Spleen (tissue), 11 donors: ENCODE measurements at regions not wholly inside any gene's neighbourhood (a gene's known extent, or its start where the extent isn't known, plus 50 kb on each side); places are given as distances from the start of the nearest gene placed in this dataset.
"Not testable (repeated sequence)": the region's sequence is repeated elsewhere in the genome, so short reads cannot be mapped to it uniquely, and the experiment has no call there.

ENCODE experiments used
- DNase-seq: peaks from one replicate; pipeline ENCODE4 v3.0.0-alpha.2; 2020
- H3K27ac ChIP-seq, 8 donors: fragments of 200-600 bp; sonication (generic) in 7 of 8; 1 replicate in 4 of 8; 2 replicates in 4 of 8; pipeline versions ENCODE4 v1.5.0 to v1.8.0; 2016 to 2021; ENCODE audit warnings: inconsistent platforms in 4 of 8, mild to moderate bottlenecking in 4 of 8, moderate library complexity in 1 of 8
- H3K27me3 ChIP-seq, 7 donors: fragments of 200-600 bp; sonication (generic) in 6 of 7; replicated peaks in 1 of 7; 1 replicate in 4 of 7; 2 replicates in 3 of 7; pipeline versions ENCODE4 v1.5.0 to v1.8.0; 2016 to 2021; ENCODE audit warnings: inconsistent platforms in 3 of 7, mild to moderate bottlenecking in 1 of 7
- H3K36me3 ChIP-seq, 6 donors: fragments of 200-600 bp; sonication (generic) in 5 of 6; 1 replicate in 4 of 6; 2 replicates in 2 of 6; pipeline versions ENCODE4 v1.5.0 to v1.8.0; 2016 to 2021; ENCODE audit warnings: inconsistent platforms in 2 of 6
- H3K4me1 ChIP-seq, 6 donors: fragments of 200-600 bp; sonication (generic) in 5 of 6; 1 replicate in 3 of 6; 2 replicates in 3 of 6; pipeline versions ENCODE4 v1.5.0 to v1.8.0; 2016 to 2021; ENCODE audit warnings: inconsistent platforms in 3 of 6
- H3K4me3 ChIP-seq, 8 donors: fragments of 200-600 bp; sonication (generic) in 7 of 8; 1 replicate in 4 of 8; 2 replicates in 4 of 8; pipeline versions ENCODE4 v1.5.0 to v1.8.0; 2016 to 2021; ENCODE audit warnings: inconsistent platforms in 4 of 8, mild to moderate bottlenecking in 4 of 8, moderate library complexity in 2 of 8
- H3K9me3 ChIP-seq, 8 donors: fragments of 200-600 bp; sonication (generic) in 7 of 8; 1 replicate in 4 of 8; 2 replicates in 4 of 8; pipeline versions ENCODE4 v1.5.0 to v1.8.0; 2016 to 2021; ENCODE audit warnings: inconsistent platforms in 4 of 8
- POLR2A ChIP-seq, 3 donors: fragments of 450-650 bp; IDR thresholded peaks; one replicate each; pipeline ENCODE4 v1.5.1; 2017; ENCODE audit warnings: antibody characterized with exemption in 3 of 3, mild to moderate bottlenecking in 1 of 3
- POLR2AphosphoS5 ChIP-seq, 3 donors: sonication (generic); formaldehyde crosslinking; IDR thresholded peaks; one replicate each; pipeline ENCODE4 v1.5.1; 2017; ENCODE audit warnings: antibody characterized with exemption in 3 of 3
- WGBS, 5 donors: extraction: QIAGEN DNeasy Blood & Tissue Kit in 3 of 5; methylation state at CpG; one replicate each; pipeline versions ENCODE4 v1.1.5 to v1.1.7; 2013 to 2018; 5-methylcytosine and 5-hydroxymethylcytosine counted together
- intact Hi-C: fragments of 100-400 bp; cut with DNase I; formaldehyde crosslinking; loops from one replicate; pipeline ENCODE4 v1.15.0; 2023; ENCODE audit warnings: low total_unique reads
- TF ChIP-seq, protein P1 (sequence below), 11 experiments: fragments of 200-600 bp in 7 of 11; fragments of 450-650 bp in 4 of 11; sonication (generic) in 4 of 11; IDR thresholded peaks in 8 of 11; conservative IDR thresholded peaks in 3 of 11; 1 replicate in 7 of 11; 2 replicates in 4 of 11; pipeline versions ENCODE4 v1.4.0 to v1.8.0; 2016 to 2021; ENCODE audit warnings: antibody characterized with exemption in 11 of 11, inconsistent platforms in 4 of 11, mild to moderate bottlenecking in 1 of 11
- donor health status: healthy with polysubstance abuse.
- donor health status: DM: no; HTN: no; CAD: no; lungs with moderate emphysema.
- donor health status: DM: no; HTN: no; CAD: no.
- donor health status: Bipolar disorder and iron deficiency.
- donor health status: healthy.
- donor health status: DM: no; HTN: no; CAD: no.
- donor health status: DM: yes; HTN: yes; CAD: no.

DNA sequence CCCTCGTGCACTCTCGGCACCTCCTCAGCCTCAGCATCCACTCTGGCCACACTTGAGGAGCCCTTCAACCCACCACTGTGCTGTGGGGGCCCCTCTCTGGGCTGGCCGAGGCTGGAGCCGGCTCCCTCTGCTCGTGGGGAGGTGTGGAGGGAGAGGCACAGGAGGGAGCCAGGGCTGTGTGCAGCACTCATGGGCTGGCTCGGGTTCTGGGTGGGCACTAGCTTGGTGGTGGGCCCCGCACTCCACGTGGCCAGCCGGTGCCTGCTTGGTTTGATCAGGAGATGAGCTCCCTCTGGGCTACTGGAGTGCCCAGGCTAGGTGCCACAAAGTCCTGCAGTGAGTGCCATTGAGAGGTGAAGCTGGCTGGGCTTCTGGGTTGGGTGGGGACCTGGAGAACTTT is 949.4 kb upstream of the GJE1 start:
- no peaks in the 10 kb centered on the region for H3K36me3 ChIP-seq
- WGBS, 5 donors: 88 to 97% (median 89%) methylated on average over 6 to 9 of the region's 9 CpGs; no CpG with 5 or more reads in 1 of the 5 donors
- H3K4me1 ChIP-seq: no peaks in the 10 kb centered on the region
- DNase-seq: no peak
- H3K4me3 ChIP-seq: no peak overlapping the region
- no peaks in the 10 kb centered on the region for H3K27me3 ChIP-seq
- H3K27ac ChIP-seq: no peak overlapping the region
- intact Hi-C loops: no loop called here
- TF ChIP-seq POLR2AphosphoS5 (IDR thresholded peaks at IDR 0.05) (no peak), POLR2A (IDR thresholded peaks at IDR 0.05) (no peak)
- TF ChIP-seq, protein P1, sequence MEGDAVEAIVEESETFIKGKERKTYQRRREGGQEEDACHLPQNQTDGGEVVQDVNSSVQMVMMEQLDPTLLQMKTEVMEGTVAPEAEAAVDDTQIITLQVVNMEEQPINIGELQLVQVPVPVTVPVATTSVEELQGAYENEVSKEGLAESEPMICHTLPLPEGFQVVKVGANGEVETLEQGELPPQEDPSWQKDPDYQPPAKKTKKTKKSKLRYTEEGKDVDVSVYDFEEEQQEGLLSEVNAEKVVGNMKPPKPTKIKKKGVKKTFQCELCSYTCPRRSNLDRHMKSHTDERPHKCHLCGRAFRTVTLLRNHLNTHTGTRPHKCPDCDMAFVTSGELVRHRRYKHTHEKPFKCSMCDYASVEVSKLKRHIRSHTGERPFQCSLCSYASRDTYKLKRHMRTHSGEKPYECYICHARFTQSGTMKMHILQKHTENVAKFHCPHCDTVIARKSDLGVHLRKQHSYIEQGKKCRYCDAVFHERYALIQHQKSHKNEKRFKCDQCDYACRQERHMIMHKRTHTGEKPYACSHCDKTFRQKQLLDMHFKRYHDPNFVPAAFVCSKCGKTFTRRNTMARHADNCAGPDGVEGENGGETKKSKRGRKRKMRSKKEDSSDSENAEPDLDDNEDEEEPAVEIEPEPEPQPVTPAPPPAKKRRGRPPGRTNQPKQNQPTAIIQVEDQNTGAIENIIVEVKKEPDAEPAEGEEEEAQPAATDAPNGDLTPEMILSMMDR (IDR thresholded peaks at IDR 0.05 in 8 of 11, conservative IDR thresholded peaks at IDR 0.05 in 3 of 11): no peak
- peaks cover 0 to 29% (median 16%) of the 10 kb centered on the region in 8 donors for H3K9me3 ChIP-seq

DNA sequence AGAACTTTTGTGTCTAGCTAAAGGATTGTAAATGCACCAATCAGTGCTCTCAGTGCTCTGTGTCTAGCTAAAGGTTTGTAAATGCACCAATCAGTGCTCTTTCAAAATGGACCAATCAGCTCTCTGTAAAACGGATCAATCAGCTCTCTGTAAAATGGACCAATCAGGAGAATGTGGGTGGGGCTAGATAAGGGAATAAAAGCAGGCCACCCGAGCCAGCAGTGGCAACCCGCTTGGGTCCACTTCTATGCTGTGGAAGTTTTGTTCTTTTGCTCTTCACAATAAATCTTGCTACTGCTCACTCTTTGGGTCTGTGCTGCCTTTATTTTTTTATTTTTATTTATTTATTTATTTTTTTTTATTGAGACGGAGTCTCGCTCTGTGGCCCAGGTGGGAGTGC is 957.3 kb upstream of the GJE1 start:
- intact Hi-C loops: not testable (repeated sequence)
- 90 to 98% (median 95%) methylated on average over 5 of the region's 5 CpGs for WGBS, 5 donors

DNA sequence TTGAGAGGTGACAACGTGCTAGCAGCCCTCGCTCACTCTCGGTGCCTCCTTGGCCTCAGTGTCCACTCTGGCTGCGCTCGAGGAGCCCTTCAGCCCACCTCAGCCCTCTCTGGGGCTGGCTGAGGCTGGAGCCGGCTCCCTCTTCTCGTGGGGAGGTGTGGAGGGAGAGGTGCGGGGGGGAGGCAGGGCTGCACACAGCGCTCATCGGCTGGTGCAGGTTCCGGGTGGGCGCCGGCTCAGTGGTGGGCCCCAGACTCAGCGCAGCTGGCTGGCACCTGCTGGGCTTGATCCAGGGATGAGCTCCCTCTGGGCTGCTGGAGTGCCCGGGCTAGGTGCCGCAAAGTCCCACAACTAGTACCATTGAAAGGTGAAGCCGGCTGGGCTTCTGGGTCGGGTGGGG is 957.8 kb upstream of the GJE1 start:
- TF ChIP-seq POLR2AphosphoS5 (IDR thresholded peaks at IDR 0.05) (no peak), POLR2A (IDR thresholded peaks at IDR 0.05) (no peak)
- TF ChIP-seq, protein P1 (IDR thresholded peaks at IDR 0.05 in 8 of 11, conservative IDR thresholded peaks at IDR 0.05 in 3 of 11): no peak
- intact Hi-C loops: no loop called here
- H3K4me1 ChIP-seq: no peaks in the 10 kb centered on the region
- H3K27ac ChIP-seq: no peak overlapping the region
- H3K4me3 ChIP-seq: no peak overlapping the region
- DNase-seq: peak; percentile 61
- peaks cover 0 to 29% (median 0%) of the 10 kb centered on the region in 8 donors for H3K9me3 ChIP-seq
- H3K36me3 ChIP-seq: no peaks in the 10 kb centered on the region
- 85 to 96% (median 93%) methylated on average over 17 to 18 of the region's 18 CpGs for WGBS, 5 donors
- H3K27me3 ChIP-seq: no peaks in the 10 kb centered on the region

More for the DNA sequence above, 957.3 kb upstream of the GJE1 start:
- H3K4me1 ChIP-seq, H3K4me3 ChIP-seq, H3K27ac ChIP-seq, DNase-seq, H3K27me3 ChIP-seq, H3K36me3 ChIP-seq: not testable (repeated sequence)
- peaks cover 0 to 29% (median 0%) of the 10 kb centered on the region in 8 donors for H3K9me3 ChIP-seq

DNA sequence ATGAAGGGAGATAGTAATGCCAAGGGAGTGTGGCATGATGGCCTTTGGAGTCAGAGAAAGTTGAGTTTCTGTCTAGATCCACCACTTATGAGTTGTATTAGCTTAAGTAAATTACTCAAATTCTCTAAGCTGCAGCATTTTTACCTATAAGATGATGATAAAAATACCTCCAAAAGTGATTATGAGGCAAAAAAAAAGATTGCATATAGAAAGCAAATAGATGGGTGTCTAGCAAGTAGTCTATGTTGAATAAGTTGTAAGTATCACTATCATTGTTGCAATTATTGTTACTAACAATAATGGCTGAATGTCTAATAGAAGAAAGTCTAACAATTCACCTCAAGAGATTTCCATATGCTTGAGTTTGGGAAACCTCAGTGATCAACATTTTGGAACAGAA is 959.2 kb upstream of the GJE1 start:
- intact Hi-C loops: no loop called here
- no peaks in the 10 kb centered on the region for H3K36me3 ChIP-seq

More for the DNA sequence above, 959.2 kb upstream of the GJE1 start:
- Histone ChIP-seq H3K4me3 (no peak overlapping the region), H3K9me3 (peaks cover 0 to 29% (median 0%) of the 10 kb centered on the region in 8 donors), H3K4me1 (no peaks in the 10 kb centered on the region), H3K27ac (no peak overlapping the region), H3K27me3 (no peaks in the 10 kb centered on the region)
- DNase-seq: no peak
- TF ChIP-seq POLR2A (IDR thresholded peaks at IDR 0.05) (no peak), POLR2AphosphoS5 (IDR thresholded peaks at IDR 0.05) (no peak)
- TF ChIP-seq, protein P1 (IDR thresholded peaks at IDR 0.05 in 8 of 11, conservative IDR thresholded peaks at IDR 0.05 in 3 of 11): no peak
